Liver (tissue), 7 donors: ENCODE measurements at regions not wholly inside any gene's neighbourhood (a gene's known extent, or its start where the extent isn't known, plus 50 kb on each side); places are given as distances from the start of the nearest gene placed in this dataset.

Experiments used
- DNase-seq: peaks from one replicate; pipeline ENCODE4 v3.0.0-alpha.2; 2017; ENCODE audit warnings: low spot score
- H3K27ac ChIP-seq, 2 donors: one replicate each; pipeline ENCODE4 v1.7.0; 2013; ENCODE audit warnings: inconsistent platforms in 2 of 2, low read length in 2 of 2, control low read depth in 1 of 2, low read depth in 1 of 2, mild to moderate bottlenecking in 1 of 2
- H3K27me3 ChIP-seq, 4 donors: one replicate each; pipeline versions ENCODE4 v1.6.1 to v1.7.0; 2013; ENCODE audit warnings: low read length in 3 of 4, inconsistent platforms in 1 of 4, mild to moderate bottlenecking in 1 of 4, moderate library complexity in 1 of 4; ENCODE audit not compliant: control insufficient read depth in 4 of 4, insufficient read depth in 4 of 4
- H3K36me3 ChIP-seq, 4 donors: one replicate each; pipeline versions ENCODE4 v1.6.1 to v1.7.0; 2013; ENCODE audit warnings: low read length in 3 of 4, mild to moderate bottlenecking in 3 of 4, low read depth in 1 of 4, moderate library complexity in 1 of 4; ENCODE audit not compliant: control insufficient read depth in 4 of 4, insufficient read depth in 3 of 4
- H3K4me1 ChIP-seq, 4 donors: one replicate each; pipeline versions ENCODE4 v1.6.1 to v1.7.0; 2013; ENCODE audit warnings: low read length in 3 of 4, mild to moderate bottlenecking in 3 of 4, moderate library complexity in 1 of 4; ENCODE audit not compliant: control insufficient read depth in 4 of 4, insufficient read depth in 4 of 4
- H3K4me3 ChIP-seq, 3 donors: one replicate each; pipeline versions ENCODE4 v1.6.1 to v1.7.0; 2013; ENCODE audit warnings: low read length in 3 of 3, control low read depth in 1 of 3, low read depth in 1 of 3, mild to moderate bottlenecking in 1 of 3
- H3K9ac ChIP-seq, 2 donors: one replicate each; pipeline ENCODE4 v1.7.0; 2013; ENCODE audit warnings: low read length in 2 of 2, mild to moderate bottlenecking in 2 of 2, moderate library complexity in 2 of 2, control low read depth in 1 of 2, low read depth in 1 of 2
- H3K9me3 ChIP-seq, 4 donors: one replicate each; pipeline versions ENCODE4 v1.6.1 to v1.7.0; 2013; ENCODE audit warnings: low read length in 3 of 4; ENCODE audit not compliant: control insufficient read depth in 4 of 4
- ATF3 ChIP-seq: IDR thresholded peaks from 2 replicates; pipeline ENCODE4 v1.6.1; 2016; ENCODE audit warnings: antibody characterized with exemption
- EGR1 ChIP-seq, 2 donors: IDR thresholded peaks; 2 replicates each; pipeline ENCODE4 v1.6.1; 2016 to 2018; ENCODE audit warnings: antibody characterized with exemption in 2 of 2, low read depth in 2 of 2
- FOXA1 ChIP-seq: IDR thresholded peaks from 2 replicates; pipeline ENCODE4 v1.6.1; 2016; ENCODE audit warnings: antibody characterized with exemption
- FOXA2 ChIP-seq: IDR thresholded peaks from 2 replicates; pipeline ENCODE4 v1.6.1; 2016; ENCODE audit warnings: antibody characterized with exemption
- HNF4A ChIP-seq, 2 donors: conservative IDR thresholded peaks; 2 replicates each; pipeline ENCODE4 v1.6.1; 2016; ENCODE audit warnings: antibody characterized with exemption in 2 of 2, mild to moderate bottlenecking in 2 of 2
- HNF4G ChIP-seq: IDR thresholded peaks from 2 replicates; pipeline ENCODE4 v1.6.1; 2016; ENCODE audit warnings: antibody characterized with exemption
- JUND ChIP-seq, 2 donors: IDR thresholded peaks; 2 replicates each; pipeline ENCODE4 v1.6.1; 2016; ENCODE audit warnings: antibody characterized with exemption in 2 of 2
- RAD21 ChIP-seq, 2 donors: IDR thresholded peaks; 2 replicates each; pipeline ENCODE4 v1.6.1; 2016; ENCODE audit warnings: antibody characterized with exemption in 2 of 2, mild to moderate bottlenecking in 2 of 2
- RXRA ChIP-seq, 2 donors: IDR thresholded peaks; 2 replicates each; pipeline ENCODE4 v1.6.1; 2017 to 2018; ENCODE audit warnings: antibody characterized with exemption in 2 of 2, mild to moderate bottlenecking in 1 of 2
- SP1 ChIP-seq: IDR thresholded peaks from 2 replicates; pipeline ENCODE4 v1.6.1; 2018; ENCODE audit warnings: antibody characterized with exemption, mild to moderate bottlenecking
- TAF1 ChIP-seq: conservative IDR thresholded peaks from 2 replicates; pipeline ENCODE4 v1.6.1; 2016; ENCODE audit warnings: antibody characterized with exemption, mild to moderate bottlenecking
- YY1 ChIP-seq: IDR thresholded peaks from 2 replicates; pipeline ENCODE4 v1.6.1; 2016; ENCODE audit warnings: antibody characterized with exemption, mild to moderate bottlenecking
- ZBTB33 ChIP-seq: IDR thresholded peaks from 2 replicates; pipeline ENCODE4 v1.6.1; 2016; ENCODE audit warnings: antibody characterized with exemption
- WGBS: extraction: QIAGEN DNeasy Blood & Tissue Kit; methylation state at CpG from one replicate; pipeline ENCODE4 v1.1.7; 2013; 5-methylcytosine and 5-hydroxymethylcytosine counted together
- TF ChIP-seq, protein P1 (sequence below): IDR thresholded peaks from 2 replicates; pipeline ENCODE4 v1.6.1; 2016; ENCODE audit warnings: antibody characterized with exemption, mild to moderate bottlenecking
- donor health status: healthy.
- donor health status: healthy.
- donor health status: healthy.
- donor health status: healthy.

- H3K9me3 ChIP-seq: no peaks in the 10 kb centered on the region
- no peaks in the 10 kb centered on the region for H3K4me1 ChIP-seq
- TF ChIP-seq HNF4A (conservative IDR thresholded peaks at IDR 0.05): peak in 1 of 2 donors; percentile 19
- TF ChIP-seq ZBTB33: no peak
- no peak for TF ChIP-seq HNF4G
- DNase-seq: no peak
- 68% methylated on average over 4 of the region's 4 CpGs for WGBS
- no peak overlapping the region for H3K9ac ChIP-seq
- H3K36me3 ChIP-seq: no peaks in the 10 kb centered on the region
- H3K27ac ChIP-seq: no peak overlapping the region
- no peak overlapping the region for H3K4me3 ChIP-seq
- H3K27me3 ChIP-seq: no peaks in the 10 kb centered on the region
Measured at GRCh38 chr5:91794856-91795548, 411.9 kb upstream of the ARRDC3 start.

GRCh38 chr5:91794455-91794854 is 411.3 kb upstream of the ARRDC3 start:
- no peak overlapping the region for H3K27ac ChIP-seq
- no peak overlapping the region for H3K4me3 ChIP-seq
- no peaks in the 10 kb centered on the region for H3K36me3 ChIP-seq
- H3K9ac ChIP-seq: no peak overlapping the region
- WGBS: 28% methylated on average over 2 of the region's 2 CpGs
- H3K27me3 ChIP-seq: no peaks in the 10 kb centered on the region
- no peak for DNase-seq
- no peaks in the 10 kb centered on the region for H3K4me1 ChIP-seq
- TF ChIP-seq YY1 (no peak), FOXA1 (no peak), TAF1 (no peak), RAD21 (IDR thresholded peaks at IDR 0.05) (no peak), FOXA2 (no peak), HNF4G (no peak), ATF3 (no peak), SP1 (no peak), RXRA (IDR thresholded peaks at IDR 0.05) (no peak), JUND (IDR thresholded peaks at IDR 0.05) (no peak), ZBTB33 (no peak), EGR1 (IDR thresholded peaks at IDR 0.05; ENCODE audit: low read depth in 2 of 2) (no peak)
- TF ChIP-seq, protein P1, sequence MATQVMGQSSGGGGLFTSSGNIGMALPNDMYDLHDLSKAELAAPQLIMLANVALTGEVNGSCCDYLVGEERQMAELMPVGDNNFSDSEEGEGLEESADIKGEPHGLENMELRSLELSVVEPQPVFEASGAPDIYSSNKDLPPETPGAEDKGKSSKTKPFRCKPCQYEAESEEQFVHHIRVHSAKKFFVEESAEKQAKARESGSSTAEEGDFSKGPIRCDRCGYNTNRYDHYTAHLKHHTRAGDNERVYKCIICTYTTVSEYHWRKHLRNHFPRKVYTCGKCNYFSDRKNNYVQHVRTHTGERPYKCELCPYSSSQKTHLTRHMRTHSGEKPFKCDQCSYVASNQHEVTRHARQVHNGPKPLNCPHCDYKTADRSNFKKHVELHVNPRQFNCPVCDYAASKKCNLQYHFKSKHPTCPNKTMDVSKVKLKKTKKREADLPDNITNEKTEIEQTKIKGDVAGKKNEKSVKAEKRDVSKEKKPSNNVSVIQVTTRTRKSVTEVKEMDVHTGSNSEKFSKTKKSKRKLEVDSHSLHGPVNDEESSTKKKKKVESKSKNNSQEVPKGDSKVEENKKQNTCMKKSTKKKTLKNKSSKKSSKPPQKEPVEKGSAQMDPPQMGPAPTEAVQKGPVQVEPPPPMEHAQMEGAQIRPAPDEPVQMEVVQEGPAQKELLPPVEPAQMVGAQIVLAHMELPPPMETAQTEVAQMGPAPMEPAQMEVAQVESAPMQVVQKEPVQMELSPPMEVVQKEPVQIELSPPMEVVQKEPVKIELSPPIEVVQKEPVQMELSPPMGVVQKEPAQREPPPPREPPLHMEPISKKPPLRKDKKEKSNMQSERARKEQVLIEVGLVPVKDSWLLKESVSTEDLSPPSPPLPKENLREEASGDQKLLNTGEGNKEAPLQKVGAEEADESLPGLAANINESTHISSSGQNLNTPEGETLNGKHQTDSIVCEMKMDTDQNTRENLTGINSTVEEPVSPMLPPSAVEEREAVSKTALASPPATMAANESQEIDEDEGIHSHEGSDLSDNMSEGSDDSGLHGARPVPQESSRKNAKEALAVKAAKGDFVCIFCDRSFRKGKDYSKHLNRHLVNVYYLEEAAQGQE: no peak
- no peaks in the 10 kb centered on the region for H3K9me3 ChIP-seq
